ENCODE measurements at regions not wholly inside any gene's neighbourhood (a gene's known extent, or its start where the extent isn't known, plus 50 kb on each side); places are given as distances from the start of the nearest gene placed in this dataset.

- no peaks in the 10 kb centered on the region for H3K23me2 ChIP-seq (ENCODE audit: low read depth, low read length)
- no peak overlapping the region for H3K27ac ChIP-seq (ENCODE audit: low read depth, low read length)
- no peak overlapping the region for H4K8ac ChIP-seq (ENCODE audit: extremely low read depth, insufficient read depth, low read length)
- no peak overlapping the region for H2BK15ac ChIP-seq (ENCODE audit: low read length)
- H2AK5ac ChIP-seq (ENCODE audit: low read depth, low read length) = no peak overlapping the region
- no peaks in the 10 kb centered on the region for H3K9me3 ChIP-seq (ENCODE audit: insufficient read depth in 2 of 2, low read depth in 1 of 2, low read length in 1 of 2)
- no peak overlapping the region for H2AFZ ChIP-seq (ENCODE audit: low read length)
- H3K79me1 ChIP-seq (ENCODE audit: low read depth, low read length) = no peaks in the 10 kb centered on the region
- H2BK12ac ChIP-seq (ENCODE audit: low read depth, low read length) = no peak overlapping the region
- H3K79me2 ChIP-seq (ENCODE audit: control insufficient read depth in 1 of 2, insufficient read depth in 2 of 2, low read length in 2 of 2) = no peaks in the 10 kb centered on the region
- DNase-seq (ENCODE audit: low read depth in 1 of 2, low spot score in 2 of 2) (no peak), FAIRE-seq (no peak)
- no peak for TF ChIP-seq POLR2AphosphoS5 (IDR thresholded peaks at IDR 0.05; ENCODE audit: low read depth, low read length)
- no peak for TF ChIP-seq ASH2L (IDR thresholded peaks at IDR 0.05; ENCODE audit: low read length)
- no peak for TF ChIP-seq KDM4A (IDR thresholded peaks at IDR 0.05; ENCODE audit: low read depth, low read length, severe bottlenecking)
- no peak for TF ChIP-seq TEAD4 (IDR thresholded peaks at IDR 0.05; ENCODE audit: low read depth, low read length)
- H4K5ac ChIP-seq (ENCODE audit: insufficient read length, low read depth, low read length) = no peak overlapping the region
- no peak overlapping the region for H2BK5ac ChIP-seq (ENCODE audit: low read depth, low read length)
- no peaks in the 10 kb centered on the region for H3K36me3 ChIP-seq (ENCODE audit: control insufficient read depth in 2 of 4, insufficient read depth in 4 of 4, low read length in 3 of 4)
- CTCF ChIA-PET (ENCODE audit: partially characterized antibody) = no interaction called here
- H3K9ac ChIP-seq (replicated peaks in 1 of 4; ENCODE audit: extremely low read depth in 1 of 4, low read depth in 3 of 4, low read length in 3 of 4) = no peak overlapping the region
- no peak overlapping the region for H3K23ac ChIP-seq (ENCODE audit: insufficient read length)
- H3K4ac ChIP-seq (replicated peaks; ENCODE audit: insufficient read length, low read depth, low read length) = no peak overlapping the region
- no peak overlapping the region for H3K56ac ChIP-seq (replicated peaks; ENCODE audit: insufficient read length, low read depth, low read length)
- H3K4me3 ChIP-seq (ENCODE audit: extremely low read depth in 1 of 4, insufficient read depth in 2 of 4, low read depth in 3 of 4, low read length in 4 of 4) = no peak overlapping the region
- no peak overlapping the region for H2BK20ac ChIP-seq (ENCODE audit: low read length)
- no peaks in the 10 kb centered on the region for H3K4me1 ChIP-seq (replicated peaks in 1 of 4; ENCODE audit: control insufficient read depth in 3 of 4, insufficient read depth in 4 of 4, low read length in 3 of 4)
- no peak overlapping the region for H2BK120ac ChIP-seq (replicated peaks; ENCODE audit: low read depth, low read length)
- 92% methylated on average over 5 of the region's 5 CpGs; no CpG with 5 or more reads in 1 of the 2 experiments for WGBS, 2 experiments (ENCODE audit: extremely low coverage in 1 of 2, insufficient coverage in 1 of 2, insufficient read length in 1 of 2, insufficient replicate concordance in 2 of 2, low coverage in 1 of 2, low lambda C conversion rate in 2 of 2, missing lambda C conversion rate in 1 of 2)
- POLR2A ChIA-PET (ENCODE audit: partially characterized antibody) = no interaction called here
- H3K27me3 ChIP-seq (replicated peaks in 1 of 4; ENCODE audit: control insufficient read depth in 3 of 4, extremely low read depth in 1 of 4, insufficient read depth in 3 of 4, low read length in 3 of 4) = no peaks in the 10 kb centered on the region
- H3K18ac ChIP-seq (ENCODE audit: extremely low read depth, low read length) = no peak overlapping the region
- no peak overlapping the region for H3K14ac ChIP-seq (ENCODE audit: insufficient read length)
- H4K20me1 ChIP-seq (replicated peaks in 1 of 2; ENCODE audit: control insufficient read depth in 1 of 2, insufficient read depth in 2 of 2, low read length in 2 of 2) = no peaks in the 10 kb centered on the region
- H4K91ac ChIP-seq (replicated peaks; ENCODE audit: insufficient read length, low read length) = no peak overlapping the region
- no peak overlapping the region for H3K4me2 ChIP-seq (ENCODE audit: insufficient read depth in 1 of 2, low read depth in 2 of 2, low read length in 2 of 2)
These were observed 490.9 kb upstream of the MIS18BP1 start for GRCh38 chr14:45743884-45744283.

Measured in H1 (cell line).